HCT116 (cell line): ENCODE measurements at regions not wholly inside any gene's neighbourhood (a gene's known extent, or its start where the extent isn't known, plus 50 kb on each side); places are given as distances from the start of the nearest gene placed in this dataset.

Source experiments
- ATAC-seq: fragments of 200-7000 bp; cut with Tn5 transposase; 2 replicates; pipeline ENCODE4 v1.9.1; 2020; ENCODE audit warnings: mild to moderate bottlenecking, moderate library complexity
- BruUV-seq: library from RNA; stranded (reverse); fragments of 400-500 nt; replicated peaks from 2 replicates; lab custom pipeline; 2021; lab: Mats Ljungman, UMichigan
- CTCF ChIA-PET: fragments of 300-600 bp; sonication (Branson Sonifier 250); formaldehyde crosslinking; loops from one replicate; lab custom pipeline; 2021; ENCODE audit warnings: antibody characterized with exemption; lab: Charles Lee
- POLR2A ChIA-PET: fragments of 300-600, 350-600 bp; sonication (Branson Sonifier 250); formaldehyde crosslinking; loops from one replicate; lab custom pipeline; 2021; ENCODE audit warnings: antibody characterized with exemption; lab: Charles Lee
- RAD21 ChIA-PET, 2 experiments: fragments of 300-600 bp; sonication (Branson Sonifier 250); formaldehyde crosslinking; loops; one replicate each; lab custom pipeline; 2023; ENCODE audit warnings: low total read pairs in 2 of 2; ENCODE audit not compliant: uncharacterized antibody in 2 of 2, unreplicated experiment in 2 of 2, low non-redundant PET in 1 of 2; lab: Charles Lee
- DNase-seq: peaks from one replicate; pipeline ENCODE4 v3.0.0-alpha.2; 2010; ENCODE audit warnings: low read depth, low spot score
- H2AFZ ChIP-seq: fragments of 200-600 bp; shearing (Covaris generic), sonication (generic); 2 replicates; pipeline ENCODE4 v1.6.1; 2017; ENCODE audit warnings: low read depth, mixed run types, mixed read lengths, antibody characterized with exemption, low read length; ENCODE audit not compliant: poor library complexity, severe bottlenecking
- H3K27ac ChIP-seq: 2 replicates; pipeline ENCODE4 v1.5.1; 2012; ENCODE audit warnings: low read depth, low read length
- H3K27me3 ChIP-seq: fragments of 200-600 bp; sonication (generic); 2 replicates; pipeline ENCODE4 v1.6.1; 2016; ENCODE audit warnings: mixed run types, low read length, mixed read lengths; ENCODE audit not compliant: insufficient read depth
- H3K36me3 ChIP-seq, 2 experiments: fragments of 200-500 bp in 1 of 2; fragments of 200-600 bp in 1 of 2; sonication (Bioruptor generic) in 1 of 2; sonication (generic) in 1 of 2; 2 replicates each; pipeline versions ENCODE4 v1.5.1 to v1.6.1; 2014 to 2016; ENCODE audit warnings: low read length in 2 of 2, inconsistent platforms in 1 of 2, mixed read lengths in 1 of 2, mixed run types in 1 of 2; ENCODE audit not compliant: insufficient read depth in 2 of 2, control insufficient read depth in 1 of 2
- H3K4me1 ChIP-seq, 2 experiments: fragments of 200-600 bp in 1 of 2; sonication (generic) in 1 of 2; 2 replicates each; pipeline versions ENCODE4 v1.5.1 to v1.6.1; 2012 to 2017; ENCODE audit warnings: low read length in 2 of 2, inconsistent platforms in 1 of 2, mild to moderate bottlenecking in 1 of 2, mixed read lengths in 1 of 2, mixed run types in 1 of 2, moderate library complexity in 1 of 2; ENCODE audit not compliant: insufficient read depth in 2 of 2, control insufficient read depth in 1 of 2
- H3K4me2 ChIP-seq: fragments of 200-600 bp; sonication (generic); 2 replicates; pipeline ENCODE4 v1.6.1; 2017; ENCODE audit warnings: mixed run types, low read length, mixed read lengths
- H3K4me3 ChIP-seq, 2 experiments: fragments of 200-600 bp in 1 of 2; sonication (generic) in 1 of 2; replicated peaks in 1 of 2; 2 replicates each; pipeline ENCODE4 v1.5.1; 2011 to 2016; ENCODE audit warnings: low read length in 2 of 2, control low read depth in 1 of 2, low read depth in 1 of 2, mild to moderate bottlenecking in 1 of 2, mixed read lengths in 1 of 2, mixed run types in 1 of 2
- H3K79me2 ChIP-seq: fragments of 200-600 bp; sonication (generic); 2 replicates; pipeline ENCODE4 v1.6.1; 2017; ENCODE audit warnings: mild to moderate bottlenecking, mixed run types, low read length, moderate library complexity, mixed read lengths; ENCODE audit not compliant: insufficient read depth
- H3K9ac ChIP-seq: fragments of 200-600 bp; sonication (generic); 2 replicates; pipeline ENCODE4 v1.6.1; 2016; ENCODE audit warnings: low read length, mixed read lengths
- H3K9me2 ChIP-seq: fragments of 200-600 bp; sonication (generic), shearing (Covaris generic); 2 replicates; pipeline ENCODE4 v1.6.1; 2017; ENCODE audit warnings: mixed run types, mild to moderate bottlenecking, moderate library complexity; ENCODE audit not compliant: insufficient read depth
- H3K9me3 ChIP-seq, 2 experiments: fragments of 200-500 bp in 1 of 2; fragments of 200-600 bp in 1 of 2; sonication (Bioruptor generic) in 1 of 2; sonication (generic) in 1 of 2; 2 replicates each; pipeline ENCODE4 v1.6.1; 2014 to 2017; ENCODE audit warnings: low read length in 2 of 2, mixed read lengths in 2 of 2, inconsistent platforms in 1 of 2, low read depth in 1 of 2, mild to moderate bottlenecking in 1 of 2, mixed run types in 1 of 2, moderate library complexity in 1 of 2; ENCODE audit not compliant: control insufficient read depth in 1 of 2, insufficient read depth in 1 of 2
- H4K20me1 ChIP-seq: fragments of 200-600 bp; sonication (generic), shearing (Covaris generic); 2 replicates; pipeline ENCODE4 v1.6.1; 2017; ENCODE audit warnings: mixed run types, mild to moderate bottlenecking, moderate library complexity; ENCODE audit not compliant: insufficient read depth
- CEBPB ChIP-seq: IDR thresholded peaks from 2 replicates; pipeline ENCODE4 v1.6.1; 2012; ENCODE audit warnings: low read depth
- ELF1 ChIP-seq: IDR thresholded peaks from 2 replicates; pipeline ENCODE4 v1.6.1; 2012; ENCODE audit warnings: low read depth, borderline replicate concordance
- EZH2 ChIP-seq: fragments of 200-600 bp; sonication (generic); IDR thresholded peaks from 2 replicates; pipeline ENCODE4 v1.6.1; 2017; ENCODE audit warnings: antibody characterized with exemption, mixed run types
- EZH2phosphoT487 ChIP-seq: fragments of 200-600 bp; IDR thresholded peaks from 2 replicates; pipeline ENCODE4 v1.6.1; 2018; ENCODE audit warnings: antibody characterized with exemption, borderline replicate concordance
- FOSL1 ChIP-seq: IDR thresholded peaks from 2 replicates; pipeline ENCODE4 v1.6.1; 2012; ENCODE audit warnings: low read depth
- POLR2A ChIP-seq: IDR thresholded peaks from 2 replicates; pipeline ENCODE4 v1.7.0; 2011; ENCODE audit warnings: borderline replicate concordance; ENCODE audit not compliant: insufficient read depth, insufficient read length; ENCODE audit errors: extremely low read depth
- POLR2AphosphoS5 ChIP-seq: IDR thresholded peaks from 2 replicates; pipeline ENCODE4 v1.6.1; 2011; ENCODE audit warnings: mild to moderate bottlenecking, low read depth, low read length, moderate library complexity
- RAD21 ChIP-seq: IDR thresholded peaks from 2 replicates; pipeline ENCODE4 v1.6.1; 2012; ENCODE audit warnings: low read depth, mild to moderate bottlenecking
- SP1 ChIP-seq: IDR thresholded peaks from 2 replicates; pipeline ENCODE4 v1.6.1; 2012; ENCODE audit warnings: low read depth
- TCF7L2 ChIP-seq: IDR thresholded peaks from 2 replicates; pipeline ENCODE4 v1.7.0; 2011; ENCODE audit warnings: borderline replicate concordance, inconsistent platforms; ENCODE audit not compliant: insufficient read depth, insufficient read length; ENCODE audit errors: extremely low read depth
- ZFX ChIP-seq: fragments of 450-650 bp; IDR thresholded peaks from 2 replicates; pipeline ENCODE4 v1.6.1; 2017
- intact Hi-C: fragments of 100-400 bp; cut with micrococcal nuclease; formaldehyde crosslinking; loops from 2 replicates; pipeline ENCODE4 v1.10.0; 2022
- TF ChIP-seq, protein P1 (sequence below): IDR thresholded peaks from 2 replicates; pipeline ENCODE4 v1.6.1; 2012; ENCODE audit warnings: low read depth
- TF ChIP-seq, protein P2 (sequence below), 3 experiments: fragments of 200-600 bp in 1 of 3; sonication (generic) in 1 of 3; IDR thresholded peaks in 2 of 3; conservative IDR thresholded peaks in 1 of 3; 2 replicates each; pipeline ENCODE4 v1.5.1; 2012 to 2017; ENCODE audit warnings: low read depth in 2 of 3, low read length in 2 of 3, antibody characterized with exemption in 1 of 3, borderline replicate concordance in 1 of 3, control low read depth in 1 of 3, mild to moderate bottlenecking in 1 of 3, mixed read lengths in 1 of 3, mixed run types in 1 of 3, moderate library complexity in 1 of 3; ENCODE audit not compliant: insufficient read depth in 1 of 3
- TF ChIP-seq, protein P3 (sequence below): IDR thresholded peaks from 2 replicates; pipeline ENCODE4 v1.6.1; 2011; ENCODE audit warnings: mild to moderate bottlenecking, low read length, moderate library complexity; ENCODE audit not compliant: insufficient replicate concordance; ENCODE audit errors: extremely low read depth

DNA sequence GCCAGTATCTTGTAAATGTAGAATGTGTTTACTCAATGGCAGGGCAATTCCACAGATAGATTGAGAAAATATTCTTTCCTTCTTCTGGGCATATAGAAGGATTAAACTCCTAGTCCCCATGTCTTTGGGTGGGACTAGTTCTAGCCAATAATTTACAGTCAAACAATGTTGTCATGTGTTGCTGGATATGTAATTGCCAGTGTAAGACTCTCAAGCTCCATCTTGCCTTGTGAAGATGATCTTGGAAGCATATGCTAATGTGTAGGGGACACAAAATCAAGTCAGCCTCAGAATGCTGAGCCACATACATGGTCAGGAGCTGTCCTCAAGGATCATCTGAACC lies 386.9 kb downstream of the CETN3 start:
- RAD21 ChIA-PET = no interaction called here
- Histone ChIP-seq H3K79me2 (no peaks in the 10 kb centered on the region), H3K27ac (no peak overlapping the region), H3K9ac (no peak overlapping the region), H3K9me3 (no peaks in the 10 kb centered on the region), H4K20me1 (no peaks in the 10 kb centered on the region), H3K36me3 (no peaks in the 10 kb centered on the region), H3K4me1 (peaks cover 2 to 11% of the 10 kb centered on the region in 2 experiments; a peak in 3 of 4 replicates), H3K4me3 (no peak overlapping the region), H2AFZ (peak overlapping the region; percentile 91), H3K27me3 (no peaks in the 10 kb centered on the region), H3K9me2 (no peaks in the 10 kb centered on the region), H3K4me2 (no peak overlapping the region)
- intact Hi-C loops = no loop called here
- POLR2A ChIA-PET = no interaction called here
- ATAC-seq (peak; percentile 46; the same call in 1 of the 2 replicates), DNase-seq (no peak)
- TF ChIP-seq ELF1 (no peak), POLR2AphosphoS5 (no peak), RAD21 (no peak), SP1 (no peak), TCF7L2 (no peak), ZFX (no peak), POLR2A (no peak), EZH2 (no peak), FOSL1 (no peak), EZH2phosphoT487 (no peak), CEBPB (no peak)
- TF ChIP-seq, protein P1, sequence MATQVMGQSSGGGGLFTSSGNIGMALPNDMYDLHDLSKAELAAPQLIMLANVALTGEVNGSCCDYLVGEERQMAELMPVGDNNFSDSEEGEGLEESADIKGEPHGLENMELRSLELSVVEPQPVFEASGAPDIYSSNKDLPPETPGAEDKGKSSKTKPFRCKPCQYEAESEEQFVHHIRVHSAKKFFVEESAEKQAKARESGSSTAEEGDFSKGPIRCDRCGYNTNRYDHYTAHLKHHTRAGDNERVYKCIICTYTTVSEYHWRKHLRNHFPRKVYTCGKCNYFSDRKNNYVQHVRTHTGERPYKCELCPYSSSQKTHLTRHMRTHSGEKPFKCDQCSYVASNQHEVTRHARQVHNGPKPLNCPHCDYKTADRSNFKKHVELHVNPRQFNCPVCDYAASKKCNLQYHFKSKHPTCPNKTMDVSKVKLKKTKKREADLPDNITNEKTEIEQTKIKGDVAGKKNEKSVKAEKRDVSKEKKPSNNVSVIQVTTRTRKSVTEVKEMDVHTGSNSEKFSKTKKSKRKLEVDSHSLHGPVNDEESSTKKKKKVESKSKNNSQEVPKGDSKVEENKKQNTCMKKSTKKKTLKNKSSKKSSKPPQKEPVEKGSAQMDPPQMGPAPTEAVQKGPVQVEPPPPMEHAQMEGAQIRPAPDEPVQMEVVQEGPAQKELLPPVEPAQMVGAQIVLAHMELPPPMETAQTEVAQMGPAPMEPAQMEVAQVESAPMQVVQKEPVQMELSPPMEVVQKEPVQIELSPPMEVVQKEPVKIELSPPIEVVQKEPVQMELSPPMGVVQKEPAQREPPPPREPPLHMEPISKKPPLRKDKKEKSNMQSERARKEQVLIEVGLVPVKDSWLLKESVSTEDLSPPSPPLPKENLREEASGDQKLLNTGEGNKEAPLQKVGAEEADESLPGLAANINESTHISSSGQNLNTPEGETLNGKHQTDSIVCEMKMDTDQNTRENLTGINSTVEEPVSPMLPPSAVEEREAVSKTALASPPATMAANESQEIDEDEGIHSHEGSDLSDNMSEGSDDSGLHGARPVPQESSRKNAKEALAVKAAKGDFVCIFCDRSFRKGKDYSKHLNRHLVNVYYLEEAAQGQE = no peak
- TF ChIP-seq, protein P2, sequence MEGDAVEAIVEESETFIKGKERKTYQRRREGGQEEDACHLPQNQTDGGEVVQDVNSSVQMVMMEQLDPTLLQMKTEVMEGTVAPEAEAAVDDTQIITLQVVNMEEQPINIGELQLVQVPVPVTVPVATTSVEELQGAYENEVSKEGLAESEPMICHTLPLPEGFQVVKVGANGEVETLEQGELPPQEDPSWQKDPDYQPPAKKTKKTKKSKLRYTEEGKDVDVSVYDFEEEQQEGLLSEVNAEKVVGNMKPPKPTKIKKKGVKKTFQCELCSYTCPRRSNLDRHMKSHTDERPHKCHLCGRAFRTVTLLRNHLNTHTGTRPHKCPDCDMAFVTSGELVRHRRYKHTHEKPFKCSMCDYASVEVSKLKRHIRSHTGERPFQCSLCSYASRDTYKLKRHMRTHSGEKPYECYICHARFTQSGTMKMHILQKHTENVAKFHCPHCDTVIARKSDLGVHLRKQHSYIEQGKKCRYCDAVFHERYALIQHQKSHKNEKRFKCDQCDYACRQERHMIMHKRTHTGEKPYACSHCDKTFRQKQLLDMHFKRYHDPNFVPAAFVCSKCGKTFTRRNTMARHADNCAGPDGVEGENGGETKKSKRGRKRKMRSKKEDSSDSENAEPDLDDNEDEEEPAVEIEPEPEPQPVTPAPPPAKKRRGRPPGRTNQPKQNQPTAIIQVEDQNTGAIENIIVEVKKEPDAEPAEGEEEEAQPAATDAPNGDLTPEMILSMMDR (IDR thresholded peaks at IDR 0.05 in 2 of 3, conservative IDR thresholded peaks at IDR 0.05 in 1 of 3; ENCODE audit: borderline replicate concordance in 1 of 3, insufficient read depth in 1 of 3, low read depth in 2 of 3, low read length in 2 of 3) = no peak
- TF ChIP-seq, protein P3, sequence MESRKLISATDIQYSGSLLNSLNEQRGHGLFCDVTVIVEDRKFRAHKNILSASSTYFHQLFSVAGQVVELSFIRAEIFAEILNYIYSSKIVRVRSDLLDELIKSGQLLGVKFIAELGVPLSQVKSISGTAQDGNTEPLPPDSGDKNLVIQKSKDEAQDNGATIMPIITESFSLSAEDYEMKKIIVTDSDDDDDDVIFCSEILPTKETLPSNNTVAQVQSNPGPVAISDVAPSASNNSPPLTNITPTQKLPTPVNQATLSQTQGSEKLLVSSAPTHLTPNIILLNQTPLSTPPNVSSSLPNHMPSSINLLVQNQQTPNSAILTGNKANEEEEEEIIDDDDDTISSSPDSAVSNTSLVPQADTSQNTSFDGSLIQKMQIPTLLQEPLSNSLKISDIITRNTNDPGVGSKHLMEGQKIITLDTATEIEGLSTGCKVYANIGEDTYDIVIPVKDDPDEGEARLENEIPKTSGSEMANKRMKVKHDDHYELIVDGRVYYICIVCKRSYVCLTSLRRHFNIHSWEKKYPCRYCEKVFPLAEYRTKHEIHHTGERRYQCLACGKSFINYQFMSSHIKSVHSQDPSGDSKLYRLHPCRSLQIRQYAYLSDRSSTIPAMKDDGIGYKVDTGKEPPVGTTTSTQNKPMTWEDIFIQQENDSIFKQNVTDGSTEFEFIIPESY = no peak
- CTCF ChIA-PET = no interaction called here
- BruUV-seq = no TSS peak
